ENCODE measurements at regions not wholly inside any gene's neighbourhood (a gene's known extent, or its start where the extent isn't known, plus 50 kb on each side); places are given as distances from the start of the nearest gene placed in this dataset.
"Not testable (repeated sequence)": the region's sequence is repeated elsewhere in the genome, so short reads cannot be mapped to it uniquely, and the experiment has no call there.

DNA sequence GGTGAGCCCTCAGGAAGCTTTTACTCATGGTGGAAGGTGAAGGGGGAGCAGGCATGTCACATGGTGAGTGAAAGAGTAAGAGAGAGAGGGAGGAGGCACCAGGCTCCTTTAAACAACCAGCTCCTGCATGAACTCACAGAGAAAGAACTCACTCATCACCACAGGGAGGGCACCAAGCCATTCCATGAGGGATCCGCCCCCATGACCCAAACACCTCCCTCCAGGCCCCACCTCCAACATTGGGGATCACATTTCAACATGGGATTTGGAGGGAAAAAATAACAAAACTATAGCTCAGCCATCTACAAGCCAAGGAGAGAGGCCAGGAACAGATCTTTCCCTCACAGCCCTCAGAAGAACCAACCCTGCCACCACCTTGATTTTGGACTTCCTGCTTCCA, 153.9 kb downstream of the GOLGA8K start:
- TF ChIP-seq, protein P1, sequence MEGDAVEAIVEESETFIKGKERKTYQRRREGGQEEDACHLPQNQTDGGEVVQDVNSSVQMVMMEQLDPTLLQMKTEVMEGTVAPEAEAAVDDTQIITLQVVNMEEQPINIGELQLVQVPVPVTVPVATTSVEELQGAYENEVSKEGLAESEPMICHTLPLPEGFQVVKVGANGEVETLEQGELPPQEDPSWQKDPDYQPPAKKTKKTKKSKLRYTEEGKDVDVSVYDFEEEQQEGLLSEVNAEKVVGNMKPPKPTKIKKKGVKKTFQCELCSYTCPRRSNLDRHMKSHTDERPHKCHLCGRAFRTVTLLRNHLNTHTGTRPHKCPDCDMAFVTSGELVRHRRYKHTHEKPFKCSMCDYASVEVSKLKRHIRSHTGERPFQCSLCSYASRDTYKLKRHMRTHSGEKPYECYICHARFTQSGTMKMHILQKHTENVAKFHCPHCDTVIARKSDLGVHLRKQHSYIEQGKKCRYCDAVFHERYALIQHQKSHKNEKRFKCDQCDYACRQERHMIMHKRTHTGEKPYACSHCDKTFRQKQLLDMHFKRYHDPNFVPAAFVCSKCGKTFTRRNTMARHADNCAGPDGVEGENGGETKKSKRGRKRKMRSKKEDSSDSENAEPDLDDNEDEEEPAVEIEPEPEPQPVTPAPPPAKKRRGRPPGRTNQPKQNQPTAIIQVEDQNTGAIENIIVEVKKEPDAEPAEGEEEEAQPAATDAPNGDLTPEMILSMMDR (IDR thresholded peaks at IDR 0.05; ENCODE audit: low read length): not testable (repeated sequence)
- TF ChIP-seq EZH2 (optimal IDR thresholded peaks at IDR 0.05; ENCODE audit: low read depth, low read length): not testable (repeated sequence)
